ENCODE measurements at regions not wholly inside any gene's neighbourhood (a gene's known extent, or its start where the extent isn't known, plus 50 kb on each side); places are given as distances from the start of the nearest gene placed in this dataset.

- TF ChIP-seq CTCF (IDR thresholded peaks at IDR 0.05 in 8 of 11, conservative IDR thresholded peaks at IDR 0.05 in 3 of 11) (peak in 5 of 11 experiments; percentile 16 to 48 (median 30)), POLR2A (IDR thresholded peaks at IDR 0.05) (no peak)
Observed at GRCh38 chrX:36908801-36909675, 99.1 kb upstream of the FAM47C start.
